GM12878 (cell line): ENCODE measurements at regions not wholly inside any gene's neighbourhood (a gene's known extent, or its start where the extent isn't known, plus 50 kb on each side); places are given as distances from the start of the nearest gene placed in this dataset.

Experiments
- ATAC-seq: fragments of 200-7000 bp; cut with Tn5 transposase; 3 replicates; pipeline ENCODE4 v1.9.1; 2020; ENCODE audit warnings: mild to moderate bottlenecking, moderate library complexity
- BruUV-seq: library from RNA; stranded (reverse); fragments of 400-500 nt; replicated peaks from 2 replicates; lab custom pipeline; 2021; lab: Mats Ljungman, UMichigan
- CTCF ChIA-PET: fragments of 300-600 bp; sonication (Branson Sonifier 250); formaldehyde crosslinking; extraction: SDS; loops from one replicate; lab custom pipeline; 2021; ENCODE audit warnings: inconsistent platforms; lab: Yijun Ruan, JAX
- POLR2A ChIA-PET: fragments of 350-600 bp; formaldehyde crosslinking; extraction: SDS; loops from one replicate; lab custom pipeline; 2021; ENCODE audit warnings: inconsistent platforms; lab: Charles Lee
- RAD21 ChIA-PET: fragments of 300-600 bp; sonication (Branson Sonifier 250); formaldehyde crosslinking; loops from one replicate; lab custom pipeline; 2023; ENCODE audit warnings: antibody characterized with exemption; ENCODE audit not compliant: unreplicated experiment; lab: Charles Lee
- SMC1A ChIA-PET: fragments of 300-600 bp; sonication (Branson Sonifier 250); formaldehyde crosslinking; loops from one replicate; lab custom pipeline; 2023; ENCODE audit not compliant: unreplicated experiment, uncharacterized antibody; lab: Charles Lee
- DNase-seq: peaks from one replicate; pipeline ENCODE4 v3.0.0-alpha.2; 2011; ENCODE audit warnings: low read depth, low spot score
- FAIRE-seq: peaks from 3 replicates; lab custom pipeline; 2011; peaks lifted over from hg19 to GRCh38; lab: Jason Lieb, UNC
- H2AFZ ChIP-seq: 2 replicates; pipeline ENCODE4 v1.6.0; 2011; ENCODE audit warnings: low read depth, low read length, control low read depth; ENCODE audit not compliant: control insufficient read depth
- H3K27ac ChIP-seq: 2 replicates; pipeline ENCODE4 v1.5.1; 2011; ENCODE audit warnings: control low read depth; ENCODE audit not compliant: control insufficient read depth, insufficient read depth
- H3K27me3 ChIP-seq, 2 experiments: replicated peaks in 1 of 2; 2 replicates each; pipeline versions ENCODE4 v1.6.0 to v1.6.1; 2011; ENCODE audit warnings: low read length in 1 of 2; ENCODE audit not compliant: control insufficient read depth in 2 of 2, insufficient read depth in 2 of 2
- H3K36me3 ChIP-seq, 2 experiments: 2 replicates each; pipeline ENCODE4 v1.5.1; 2011; ENCODE audit warnings: low read length in 1 of 2; ENCODE audit not compliant: control insufficient read depth in 2 of 2, insufficient read depth in 2 of 2
- H3K4me1 ChIP-seq: 2 replicates; pipeline ENCODE4 v1.6.1; 2011; ENCODE audit warnings: mild to moderate bottlenecking, low read length, moderate library complexity, mixed read lengths; ENCODE audit not compliant: control insufficient read depth, insufficient read depth
- H3K4me2 ChIP-seq: 2 replicates; pipeline ENCODE4 v1.6.0; 2011; ENCODE audit warnings: control low read depth; ENCODE audit not compliant: control insufficient read depth, insufficient read depth
- H3K4me3 ChIP-seq: fragments of 200-600 bp; sonication (generic); 2 replicates; pipeline ENCODE4 v1.5.1; 2016
- H3K79me2 ChIP-seq: 2 replicates; pipeline ENCODE4 v1.6.0; 2011; ENCODE audit warnings: low read length; ENCODE audit not compliant: control insufficient read depth, insufficient read depth
- H3K9ac ChIP-seq: 2 replicates; pipeline ENCODE4 v1.8.0; 2011; ENCODE audit warnings: low read length, control low read depth, mixed read lengths; ENCODE audit not compliant: control insufficient read depth, insufficient read depth
- H3K9me3 ChIP-seq: replicated peaks from 3 replicates; pipeline ENCODE4 v1.5.1; 2011; ENCODE audit warnings: mild to moderate bottlenecking, low read length; ENCODE audit not compliant: control insufficient read depth, insufficient read depth
- H4K20me1 ChIP-seq: 2 replicates; pipeline ENCODE4 v1.6.0; 2011; ENCODE audit not compliant: control insufficient read depth, insufficient read depth
- IKZF1 ChIP-seq: fragments of 450-650 bp; conservative IDR thresholded peaks from 2 replicates; pipeline ENCODE4 v1.6.1; 2017; ENCODE audit warnings: antibody characterized with exemption, mild to moderate bottlenecking
- SIX5 ChIP-seq: IDR thresholded peaks from 2 replicates; pipeline ENCODE4 v1.6.1; 2011; ENCODE audit warnings: mild to moderate bottlenecking, low read depth, low read length, moderate library complexity; ENCODE audit not compliant: severe bottlenecking
- SRF ChIP-seq, 2 experiments: IDR thresholded peaks; 2 replicates each; pipeline ENCODE4 v1.6.1; 2011; ENCODE audit warnings: low read depth in 2 of 2, low read length in 2 of 2, mild to moderate bottlenecking in 1 of 2, moderate library complexity in 1 of 2
- WGBS: methylation state at CpG from one replicate; pipeline ENCODE4 v1.1.6; 2016; ENCODE audit warnings: low lambda C conversion rate; ENCODE audit not compliant: insufficient replicate concordance, insufficient coverage; ENCODE audit errors: missing lambda C conversion rate; 5-methylcytosine and 5-hydroxymethylcytosine counted together
- in situ Hi-C: fragments of 300-500 bp; cut with MboI; formaldehyde crosslinking; loops from 9 replicates; pipeline ENCODE4 v1.14.3; 2018; ENCODE audit warnings: mixed read lengths
- intact Hi-C: fragments of 100-400 bp; cut with micrococcal nuclease; formaldehyde crosslinking; loops from one replicate; pipeline ENCODE4 v1.14.2; 2022; ENCODE audit not compliant: unreplicated experiment
- TF ChIP-seq, protein P1 (sequence below): fragments of 450-650 bp; IDR thresholded peaks from 2 replicates; pipeline ENCODE4 v1.6.1; 2016; ENCODE audit warnings: mild to moderate bottlenecking, moderate library complexity, borderline replicate concordance

DNA sequence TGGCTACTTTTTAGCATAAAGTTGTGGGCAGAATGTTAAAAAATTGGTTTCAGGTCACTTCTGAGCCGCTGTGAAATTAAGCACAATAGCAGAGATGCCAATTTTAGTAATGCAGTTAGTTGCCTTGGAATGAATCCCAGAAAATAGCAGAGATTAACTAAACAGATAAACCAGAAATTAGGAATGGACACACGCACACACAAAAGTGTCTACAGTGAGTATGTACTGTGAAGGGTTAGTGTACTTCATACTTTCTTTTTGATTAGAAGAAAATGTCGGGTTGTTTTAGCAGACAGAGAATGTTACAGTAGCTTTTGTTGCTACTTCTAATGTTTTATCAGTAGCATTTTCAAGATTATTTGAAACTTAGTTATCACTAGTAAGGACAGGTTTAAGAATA, 106.7 kb downstream of the LEPR start:
- Histone ChIP-seq H3K4me3 (no peak overlapping the region), H3K36me3 (no peaks in the 10 kb centered on the region), H2AFZ (no peak overlapping the region), H3K9ac (no peak overlapping the region), H3K79me2 (no peaks in the 10 kb centered on the region), H3K27me3 (peaks cover 0 to 10% of the 10 kb centered on the region in 2 experiments; a peak in 2 of 4 replicates), H3K4me2 (no peak overlapping the region), H3K4me1 (no peaks in the 10 kb centered on the region), H3K9me3 (no peaks in the 10 kb centered on the region), H4K20me1 (no peaks in the 10 kb centered on the region), H3K27ac (no peak overlapping the region)
- TF ChIP-seq, protein P1, sequence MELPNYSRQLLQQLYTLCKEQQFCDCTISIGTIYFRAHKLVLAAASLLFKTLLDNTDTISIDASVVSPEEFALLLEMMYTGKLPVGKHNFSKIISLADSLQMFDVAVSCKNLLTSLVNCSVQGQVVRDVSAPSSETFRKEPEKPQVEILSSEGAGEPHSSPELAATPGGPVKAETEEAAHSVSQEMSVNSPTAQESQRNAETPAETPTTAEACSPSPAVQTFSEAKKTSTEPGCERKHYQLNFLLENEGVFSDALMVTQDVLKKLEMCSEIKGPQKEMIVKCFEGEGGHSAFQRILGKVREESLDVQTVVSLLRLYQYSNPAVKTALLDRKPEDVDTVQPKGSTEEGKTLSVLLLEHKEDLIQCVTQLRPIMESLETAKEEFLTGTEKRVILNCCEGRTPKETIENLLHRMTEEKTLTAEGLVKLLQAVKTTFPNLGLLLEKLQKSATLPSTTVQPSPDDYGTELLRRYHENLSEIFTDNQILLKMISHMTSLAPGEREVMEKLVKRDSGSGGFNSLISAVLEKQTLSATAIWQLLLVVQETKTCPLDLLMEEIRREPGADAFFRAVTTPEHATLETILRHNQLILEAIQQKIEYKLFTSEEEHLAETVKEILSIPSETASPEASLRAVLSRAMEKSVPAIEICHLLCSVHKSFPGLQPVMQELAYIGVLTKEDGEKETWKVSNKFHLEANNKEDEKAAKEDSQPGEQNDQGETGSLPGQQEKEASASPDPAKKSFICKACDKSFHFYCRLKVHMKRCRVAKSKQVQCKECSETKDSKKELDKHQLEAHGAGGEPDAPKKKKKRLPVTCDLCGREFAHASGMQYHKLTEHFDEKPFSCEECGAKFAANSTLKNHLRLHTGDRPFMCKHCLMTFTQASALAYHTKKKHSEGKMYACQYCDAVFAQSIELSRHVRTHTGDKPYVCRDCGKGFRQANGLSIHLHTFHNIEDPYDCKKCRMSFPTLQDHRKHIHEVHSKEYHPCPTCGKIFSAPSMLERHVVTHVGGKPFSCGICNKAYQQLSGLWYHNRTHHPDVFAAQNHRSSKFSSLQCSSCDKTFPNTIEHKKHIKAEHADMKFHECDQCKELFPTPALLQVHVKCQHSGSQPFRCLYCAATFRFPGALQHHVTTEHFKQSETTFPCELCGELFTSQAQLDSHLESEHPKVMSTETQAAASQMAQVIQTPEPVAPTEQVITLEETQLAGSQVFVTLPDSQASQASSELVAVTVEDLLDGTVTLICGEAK = no peak
- no peak for TF ChIP-seq SIX5
- TF ChIP-seq SRF (IDR thresholded peaks at IDR 0.05; ENCODE audit: low read depth in 2 of 2, low read length in 2 of 2) = no peak
- TF ChIP-seq IKZF1 = no peak
- SMC1A ChIA-PET = no interaction called here
- WGBS = 58% methylated on average over 3 of the region's 3 CpGs
- CTCF ChIA-PET = no interaction called here
- RAD21 ChIA-PET = no interaction called here
- FAIRE-seq = no peak
- in situ Hi-C loops (no loop called here), intact Hi-C loops (no loop called here)
- POLR2A ChIA-PET = no interaction called here
- DNase-seq = no peak
- no TSS peak for BruUV-seq
- no peak for ATAC-seq
